Ascending aorta (tissue), 2 donors: ENCODE measurements at regions not wholly inside any gene's neighbourhood (a gene's known extent, or its start where the extent isn't known, plus 50 kb on each side); places are given as distances from the start of the nearest gene placed in this dataset.

ENCODE experiments used
- DNase-seq, 2 donors: peaks; one replicate each; pipeline ENCODE4 v3.0.0-alpha.2; 2019; ENCODE audit warnings: low spot score in 2 of 2
- H3K27ac ChIP-seq, 2 donors: fragments of 200-600 bp; sonication (generic); one replicate each; pipeline ENCODE4 v1.5.1; 2016 to 2017; ENCODE audit warnings: mild to moderate bottlenecking in 1 of 2
- H3K27me3 ChIP-seq: fragments of 200-600 bp; sonication (generic); one replicate; pipeline ENCODE4 v1.5.1; 2017
- H3K36me3 ChIP-seq, 2 donors: fragments of 200-600 bp; sonication (generic); one replicate each; pipeline ENCODE4 v1.5.1; 2016
- H3K4me1 ChIP-seq, 2 donors: fragments of 200-600 bp; sonication (generic); one replicate each; pipeline ENCODE4 v1.5.1; 2016 to 2017; ENCODE audit warnings: mild to moderate bottlenecking in 1 of 2
- H3K4me3 ChIP-seq, 2 donors: fragments of 200-600 bp; sonication (generic); one replicate each; pipeline ENCODE4 v1.5.1; 2016 to 2017; ENCODE audit warnings: mild to moderate bottlenecking in 1 of 2
- H3K9me3 ChIP-seq, 2 donors: fragments of 200-600 bp; sonication (generic); one replicate each; pipeline ENCODE4 v1.5.1; 2016
- CTCF ChIP-seq, 3 experiments: fragments of 200-600 bp in 2 of 3; fragments of 450-650 bp in 1 of 3; sonication (generic) in 2 of 3; IDR thresholded peaks; one replicate each; pipeline ENCODE4 v1.5.1; 2016 to 2019; ENCODE audit warnings: antibody characterized with exemption in 3 of 3, mild to moderate bottlenecking in 1 of 3, moderate library complexity in 1 of 3
- intact Hi-C: fragments of 100-400 bp; cut with DNase I; formaldehyde crosslinking; loops from one replicate; pipeline ENCODE4 v1.15.1; 2023

DNA sequence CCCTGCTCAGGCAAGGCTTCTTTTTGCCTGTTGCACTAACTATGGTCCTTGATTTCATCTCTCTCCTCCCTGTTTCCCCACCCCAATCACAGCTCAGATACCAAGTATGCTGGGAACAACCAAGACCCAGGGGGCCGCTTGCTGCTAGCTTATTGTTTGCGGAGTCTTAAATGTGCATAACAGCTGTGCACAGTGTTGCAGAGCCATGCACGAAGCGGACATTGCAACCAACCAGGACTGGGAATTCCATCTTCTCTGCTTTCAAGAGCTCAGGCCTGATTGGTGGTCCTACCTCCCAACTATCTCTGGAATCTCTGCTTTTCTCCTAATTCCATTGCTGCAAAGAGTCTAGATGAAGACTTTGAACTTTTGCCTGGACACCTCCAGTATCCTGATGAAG lies 281.3 kb upstream of the TNRC6C start:
- no peak for DNase-seq
- no peak overlapping the region for H3K27ac ChIP-seq
- no peaks in the 10 kb centered on the region for H3K36me3 ChIP-seq
- H3K4me1 ChIP-seq = no peaks in the 10 kb centered on the region
- no peak overlapping the region for H3K4me3 ChIP-seq
- H3K27me3 ChIP-seq = no peaks in the 10 kb centered on the region
- TF ChIP-seq CTCF (IDR thresholded peaks at IDR 0.05) = no peak
- intact Hi-C loops = no loop called here
- no peaks in the 10 kb centered on the region for H3K9me3 ChIP-seq

- H3K4me1 ChIP-seq = no peaks in the 10 kb centered on the region
- TF ChIP-seq CTCF (IDR thresholded peaks at IDR 0.05) = no peak
- intact Hi-C loops = no loop called here
- no peak for DNase-seq
- H3K27me3 ChIP-seq = no peaks in the 10 kb centered on the region
- H3K36me3 ChIP-seq = no peaks in the 10 kb centered on the region
- H3K27ac ChIP-seq = no peak overlapping the region
- H3K4me3 ChIP-seq = no peak overlapping the region
- H3K9me3 ChIP-seq = no peaks in the 10 kb centered on the region
Observed at GRCh38 chr17:77677630-77678029, 280.9 kb upstream of the TNRC6C start.

GRCh38 chr17:77679589-77679988 lies 278.9 kb upstream of the TNRC6C start:
- H3K9me3 ChIP-seq = no peaks in the 10 kb centered on the region
- no peaks in the 10 kb centered on the region for H3K27me3 ChIP-seq
- no peak overlapping the region for H3K4me3 ChIP-seq
- H3K27ac ChIP-seq = no peak overlapping the region
- intact Hi-C loops = no loop called here
- no peaks in the 10 kb centered on the region for H3K36me3 ChIP-seq
- no peaks in the 10 kb centered on the region for H3K4me1 ChIP-seq
- DNase-seq = peak in 1 of 2 donors; percentile 33
- no peak for TF ChIP-seq CTCF (IDR thresholded peaks at IDR 0.05)

DNA sequence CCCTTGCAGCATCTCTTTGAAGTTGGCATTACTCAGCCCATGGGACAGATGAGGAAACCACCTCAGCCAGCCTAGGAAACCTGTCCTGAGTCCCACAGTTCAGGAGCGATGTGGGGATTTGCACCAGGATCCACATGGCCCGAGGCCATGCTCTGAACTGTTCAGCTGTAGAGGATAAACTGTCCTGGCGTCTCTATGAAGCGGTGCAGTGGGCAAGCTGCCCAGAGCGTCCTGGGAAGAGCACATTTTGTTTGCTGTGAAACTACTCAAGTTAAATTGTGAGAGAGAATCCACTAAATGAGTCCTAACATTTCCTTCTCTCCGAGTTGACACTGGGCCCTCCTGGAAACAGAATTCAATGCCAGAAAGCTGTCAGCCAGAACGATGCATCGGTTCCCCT lies 276.6 kb upstream of the TNRC6C start:
- DNase-seq = peak in 1 of 2 donors; percentile 55
- Histone ChIP-seq H3K4me1 (no peaks in the 10 kb centered on the region), H3K27ac (no peak overlapping the region), H3K9me3 (no peaks in the 10 kb centered on the region), H3K4me3 (no peak overlapping the region), H3K36me3 (no peaks in the 10 kb centered on the region), H3K27me3 (no peaks in the 10 kb centered on the region)
- no peak for TF ChIP-seq CTCF (IDR thresholded peaks at IDR 0.05)
- intact Hi-C loops = no loop called here

- DNase-seq = peak in 1 of 2 donors; percentile 18
- Histone ChIP-seq H3K27ac (no peak overlapping the region), H3K4me1 (peaks cover 0 to 3% of the 10 kb centered on the region in 2 donors), H3K9me3 (no peaks in the 10 kb centered on the region), H3K4me3 (no peak overlapping the region), H3K27me3 (no peaks in the 10 kb centered on the region), H3K36me3 (no peaks in the 10 kb centered on the region)
- no peak for TF ChIP-seq CTCF (IDR thresholded peaks at IDR 0.05)
- intact Hi-C loops = no loop called here
Observed at GRCh38 chr17:77684803-77685798, 273.4 kb upstream of the TNRC6C start.
